ENCODE measurements at regions not wholly inside any gene's neighbourhood (a gene's known extent, or its start where the extent isn't known, plus 50 kb on each side); places are given as distances from the start of the nearest gene placed in this dataset.

GRCh38 chr6:110537208-110538123 is 61.1 kb upstream of the SLC22A16 start:
- no peak for DNase-seq

GRCh38 chr6:110534731-110535492 is 58.5 kb upstream of the SLC22A16 start:
- no peak for DNase-seq

- no peak for DNase-seq
Observed at GRCh38 chr6:110532431-110532830, 56.0 kb upstream of the SLC22A16 start.

- no peak for DNase-seq
Observed at GRCh38 chr6:110530671-110531070, 54.3 kb upstream of the SLC22A16 start.

- no peak for DNase-seq
Observed at GRCh38 chr6:110529907-110530306, 53.5 kb upstream of the SLC22A16 start.

- no peak for DNase-seq
Observed at GRCh38 chr6:110529355-110529754, 52.9 kb upstream of the SLC22A16 start.

- DNase-seq: no peak
Observed at GRCh38 chr6:110528930-110529325, 52.5 kb upstream of the SLC22A16 start.

- DNase-seq: peak; percentile 7
Observed at GRCh38 chr6:110528101-110528929, 51.9 kb upstream of the SLC22A16 start.

- DNase-seq: no peak
Observed at GRCh38 chr6:110527516-110527915, 51.1 kb upstream of the SLC22A16 start.

GRCh38 chr6:110526726-110527125 is 50.3 kb upstream of the SLC22A16 start:
- DNase-seq: no peak

Measured in NCI-H187 treated with DMSO at 0.1 percent for 48 hours (cell line).